ENCODE measurements at regions not wholly inside any gene's neighbourhood (a gene's known extent, or its start where the extent isn't known, plus 50 kb on each side); places are given as distances from the start of the nearest gene placed in this dataset.

DNA sequence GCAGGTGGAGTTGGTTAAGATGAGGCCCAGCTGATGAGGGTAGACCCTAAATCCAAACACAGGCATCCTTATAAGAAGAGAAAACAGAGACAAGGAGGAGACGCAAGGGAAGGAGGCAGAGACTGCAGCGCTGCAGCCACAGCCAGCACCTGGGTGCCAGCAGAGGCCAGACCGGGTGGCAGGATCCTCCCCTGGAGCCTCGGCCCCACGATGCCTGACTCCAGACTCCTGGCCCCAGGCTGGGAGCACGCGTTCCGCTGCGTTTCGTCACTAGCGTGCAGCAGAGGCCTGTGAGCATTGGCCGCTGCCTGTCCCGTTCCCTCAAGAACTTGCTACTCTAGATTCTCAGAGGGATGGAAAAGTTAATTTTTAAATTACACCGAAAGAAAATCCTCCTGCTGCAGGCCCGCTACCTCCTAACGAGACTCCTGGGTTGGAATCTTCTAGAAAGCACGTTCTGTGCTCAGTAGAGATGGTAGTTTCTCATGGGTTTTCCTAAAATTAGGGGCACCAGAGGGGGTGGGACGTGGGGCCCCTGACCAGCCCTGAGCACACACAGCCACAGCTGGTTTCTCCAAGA lies 57.7 kb upstream of the FBRSL1 start:
- H3K27me3 ChIP-seq: no peaks in the 10 kb centered on the region
- H3K36me3 ChIP-seq (ENCODE audit: low read depth, missing control alignments): no peaks in the 10 kb centered on the region
- H3K27ac ChIP-seq: no peak overlapping the region
- H3K9me3 ChIP-seq: no peaks in the 10 kb centered on the region
- H3K4me1 ChIP-seq: peaks cover 30% of the 10 kb centered on the region
- no peak for TF ChIP-seq POLR2A (IDR thresholded peaks at IDR 0.05)
- TF ChIP-seq, protein P1, sequence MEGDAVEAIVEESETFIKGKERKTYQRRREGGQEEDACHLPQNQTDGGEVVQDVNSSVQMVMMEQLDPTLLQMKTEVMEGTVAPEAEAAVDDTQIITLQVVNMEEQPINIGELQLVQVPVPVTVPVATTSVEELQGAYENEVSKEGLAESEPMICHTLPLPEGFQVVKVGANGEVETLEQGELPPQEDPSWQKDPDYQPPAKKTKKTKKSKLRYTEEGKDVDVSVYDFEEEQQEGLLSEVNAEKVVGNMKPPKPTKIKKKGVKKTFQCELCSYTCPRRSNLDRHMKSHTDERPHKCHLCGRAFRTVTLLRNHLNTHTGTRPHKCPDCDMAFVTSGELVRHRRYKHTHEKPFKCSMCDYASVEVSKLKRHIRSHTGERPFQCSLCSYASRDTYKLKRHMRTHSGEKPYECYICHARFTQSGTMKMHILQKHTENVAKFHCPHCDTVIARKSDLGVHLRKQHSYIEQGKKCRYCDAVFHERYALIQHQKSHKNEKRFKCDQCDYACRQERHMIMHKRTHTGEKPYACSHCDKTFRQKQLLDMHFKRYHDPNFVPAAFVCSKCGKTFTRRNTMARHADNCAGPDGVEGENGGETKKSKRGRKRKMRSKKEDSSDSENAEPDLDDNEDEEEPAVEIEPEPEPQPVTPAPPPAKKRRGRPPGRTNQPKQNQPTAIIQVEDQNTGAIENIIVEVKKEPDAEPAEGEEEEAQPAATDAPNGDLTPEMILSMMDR (IDR thresholded peaks at IDR 0.05): no peak
- H3K4me3 ChIP-seq: no peak overlapping the region
- 81 to 90% methylated on average over 11 to 18 of the region's 18 CpGs for WGBS, 2 donors
- DNase-seq: no peak
- intact Hi-C loops (cut with DNase I; ENCODE audit: low total_unique reads): no loop called here

DNA sequence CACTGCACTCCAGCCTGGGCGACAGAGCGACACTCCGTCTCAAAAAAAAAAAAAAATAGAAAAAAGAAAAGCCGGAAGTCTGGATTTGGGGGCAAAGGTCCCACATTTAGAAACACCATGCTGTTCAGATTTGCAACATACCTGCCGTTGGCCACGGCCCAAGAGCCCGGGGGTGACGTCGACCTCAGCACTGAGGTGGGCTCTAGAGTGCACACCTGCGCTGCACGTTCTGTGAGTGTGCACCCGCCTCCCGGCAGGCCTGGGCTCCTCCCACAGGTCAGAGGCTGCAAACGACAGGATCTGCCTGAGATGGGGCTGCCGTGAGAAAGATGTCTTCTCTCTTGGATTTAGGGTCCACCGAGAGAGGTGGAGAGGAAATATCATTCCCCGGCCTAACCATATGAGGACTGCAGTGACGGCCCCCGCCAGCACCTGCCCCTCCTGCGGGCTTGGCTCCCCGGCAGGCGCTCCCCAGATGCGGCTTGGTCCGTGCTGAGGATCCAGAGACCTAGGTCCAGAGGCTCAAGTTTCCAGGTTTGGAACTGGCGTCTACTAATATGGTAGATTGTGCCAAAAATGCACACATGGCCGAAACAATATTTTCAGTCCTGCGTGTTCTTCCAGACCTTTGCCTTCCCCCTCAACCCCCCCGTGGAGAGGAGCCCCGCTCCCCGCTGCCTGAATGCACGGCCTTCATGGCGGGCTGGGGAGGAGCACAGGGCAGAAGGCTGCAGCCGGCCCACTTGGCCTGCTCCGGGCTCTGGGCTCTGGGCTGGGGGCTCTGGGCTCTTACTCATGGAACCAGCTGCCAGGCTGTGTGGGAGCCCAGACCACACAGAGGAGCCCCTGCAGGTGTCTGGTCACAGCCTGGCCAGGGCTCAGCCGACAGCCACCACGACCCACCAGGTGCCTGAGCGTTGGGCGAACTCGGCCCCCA lies 58.8 kb upstream of the FBRSL1 start:
- Histone ChIP-seq H3K36me3 (ENCODE audit: low read depth, missing control alignments) (no peaks in the 10 kb centered on the region), H3K9me3 (no peaks in the 10 kb centered on the region), H3K27me3 (no peaks in the 10 kb centered on the region), H3K4me3 (no peak overlapping the region), H3K4me1 (peaks cover 30% of the 10 kb centered on the region), H3K27ac (no peak overlapping the region)
- TF ChIP-seq, protein P1 (IDR thresholded peaks at IDR 0.05): no peak
- no peak for TF ChIP-seq POLR2A (IDR thresholded peaks at IDR 0.05)
- intact Hi-C loops (cut with DNase I; ENCODE audit: low total_unique reads): no loop called here
- no peak for DNase-seq
- WGBS, 2 donors: 51 to 54% methylated on average over 27 to 39 of the region's 39 CpGs

DNA sequence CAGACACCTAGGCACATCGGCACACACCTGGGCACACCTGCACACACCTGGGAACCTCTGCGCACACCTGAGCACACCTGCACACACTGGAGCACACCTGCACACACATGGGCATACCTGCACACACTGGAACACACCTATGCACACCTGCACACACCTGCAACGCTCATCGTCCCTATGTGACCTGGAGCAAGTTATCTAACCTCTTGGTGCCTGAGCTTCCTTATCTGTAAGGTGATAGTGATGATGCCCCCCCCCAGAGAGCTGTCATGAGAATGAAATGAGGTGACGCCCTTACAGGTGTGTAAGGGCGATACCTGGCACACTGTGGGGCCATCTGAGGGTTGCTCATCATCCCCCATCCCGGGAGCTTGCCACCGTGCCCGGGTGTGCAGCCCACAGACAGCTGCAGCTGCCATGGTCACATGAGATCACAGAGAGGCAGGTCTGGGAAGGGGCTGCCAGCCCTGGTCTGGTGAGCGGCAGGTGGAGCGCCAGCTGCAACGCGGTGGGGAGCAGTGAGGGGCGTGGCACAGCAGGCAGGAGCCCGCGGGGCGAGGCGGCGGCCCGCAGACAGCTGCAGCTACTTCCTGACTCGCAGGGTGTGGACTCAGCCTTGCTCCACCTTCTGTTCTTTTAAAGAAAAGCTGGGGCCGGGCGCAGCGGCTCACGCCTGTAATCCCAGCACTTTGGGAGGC lies 59.9 kb upstream of the FBRSL1 start:
- intact Hi-C loops (cut with DNase I; ENCODE audit: low total_unique reads): no loop called here
- Histone ChIP-seq H3K27me3 (no peaks in the 10 kb centered on the region), H3K4me1 (peaks cover 30% of the 10 kb centered on the region), H3K9me3 (no peaks in the 10 kb centered on the region), H3K36me3 (ENCODE audit: low read depth, missing control alignments) (no peaks in the 10 kb centered on the region), H3K4me3 (no peak overlapping the region), H3K27ac (no peak overlapping the region)
- no peak for DNase-seq
- 27 to 51% methylated on average over 3 to 25 of the region's 25 CpGs for WGBS, 2 donors
- TF ChIP-seq, protein P1 (IDR thresholded peaks at IDR 0.05): no peak
- TF ChIP-seq POLR2A (IDR thresholded peaks at IDR 0.05): no peak

DNA sequence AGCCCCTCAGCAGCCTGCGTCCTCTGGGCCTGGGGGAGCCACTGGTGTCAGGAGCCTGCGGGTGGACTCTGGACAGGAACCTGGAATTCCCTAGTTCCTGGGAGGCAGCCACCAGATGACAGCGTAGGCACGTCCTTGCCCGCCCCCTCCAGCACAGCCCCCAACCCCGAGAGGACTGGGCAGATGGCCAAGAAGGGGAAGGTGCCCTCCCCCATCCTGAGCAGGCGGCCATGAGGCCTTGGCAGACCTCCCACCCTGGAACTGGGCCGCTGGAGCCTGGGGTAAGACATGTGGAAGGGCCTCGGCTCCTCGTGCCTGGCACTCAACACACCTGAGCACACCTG lies 60.4 kb upstream of the FBRSL1 start:
- no peaks in the 10 kb centered on the region for H3K9me3 ChIP-seq
- H3K4me1 ChIP-seq: peaks cover 30% of the 10 kb centered on the region
- no peaks in the 10 kb centered on the region for H3K27me3 ChIP-seq
- intact Hi-C loops (cut with DNase I; ENCODE audit: low total_unique reads): no loop called here
- WGBS, 2 donors: 33 to 37% methylated on average over 6 to 10 of the region's 10 CpGs
- H3K36me3 ChIP-seq (ENCODE audit: low read depth, missing control alignments): no peaks in the 10 kb centered on the region
- no peak for DNase-seq
- H3K4me3 ChIP-seq: no peak overlapping the region
- H3K27ac ChIP-seq: no peak overlapping the region
- TF ChIP-seq, protein P1 (IDR thresholded peaks at IDR 0.05): no peak
- TF ChIP-seq POLR2A (IDR thresholded peaks at IDR 0.05): no peak
